ENCODE measurements at regions not wholly inside any gene's neighbourhood (a gene's known extent, or its start where the extent isn't known, plus 50 kb on each side); places are given as distances from the start of the nearest gene placed in this dataset.

- TF ChIP-seq EP300 (IDR thresholded peaks at IDR 0.05; ENCODE audit: low read depth), result no peak
- TF ChIP-seq CTCF (IDR thresholded peaks at IDR 0.05), result no peak
- TF ChIP-seq POLR2A (IDR thresholded peaks at IDR 0.05), result no peak
- TF ChIP-seq POLR2AphosphoS5 (IDR thresholded peaks at IDR 0.05), result no peak
These were observed 1377.1 kb upstream of the PIK3C3 start for GRCh38 chr18:40577981-40578365.
